Fibroblast of villous mesenchyme (primary cell): ENCODE measurements at regions not wholly inside any gene's neighbourhood (a gene's known extent, or its start where the extent isn't known, plus 50 kb on each side); places are given as distances from the start of the nearest gene placed in this dataset.

ENCODE experiments used
- DNase-seq: peaks from one replicate; pipeline ENCODE4 v3.0.0-alpha.2; 2010; ENCODE audit warnings: low read depth
- H3K4me3 ChIP-seq: 2 replicates; pipeline ENCODE4 v1.5.1; 2011; ENCODE audit warnings: low read depth, mild to moderate bottlenecking, low read length
- CTCF ChIP-seq: IDR thresholded peaks from 2 replicates; pipeline ENCODE4 v1.5.1; 2012; ENCODE audit warnings: low read depth, mild to moderate bottlenecking, low read length; ENCODE audit not compliant: insufficient read depth

GRCh38 chr14:28671425-28671824 lies 95.2 kb upstream of the FOXG1 start:
- no peak for DNase-seq
- no peak for TF ChIP-seq CTCF
- H3K4me3 ChIP-seq: no peak overlapping the region

GRCh38 chr14:28673056-28673455 lies 93.5 kb upstream of the FOXG1 start:
- no peak for DNase-seq
- no peak for TF ChIP-seq CTCF
- no peak overlapping the region for H3K4me3 ChIP-seq

- H3K4me3 ChIP-seq: no peak overlapping the region
- DNase-seq: no peak
- TF ChIP-seq CTCF: no peak
Observed at GRCh38 chr14:28676479-28676878, 90.1 kb upstream of the FOXG1 start.

- H3K4me3 ChIP-seq: no peak overlapping the region
- DNase-seq: no peak
- no peak for TF ChIP-seq CTCF
Observed at GRCh38 chr14:28677381-28677780, 89.2 kb upstream of the FOXG1 start.

GRCh38 chr14:28678887-28679286 lies 87.7 kb upstream of the FOXG1 start:
- no peak overlapping the region for H3K4me3 ChIP-seq
- no peak for TF ChIP-seq CTCF
- no peak for DNase-seq

- DNase-seq: no peak
- H3K4me3 ChIP-seq: no peak overlapping the region
- no peak for TF ChIP-seq CTCF
Observed at GRCh38 chr14:28681681-28682080, 84.9 kb upstream of the FOXG1 start.

- DNase-seq: no peak
- TF ChIP-seq CTCF: no peak
- H3K4me3 ChIP-seq: no peak overlapping the region
Observed at GRCh38 chr14:28690029-28690692, 76.4 kb upstream of the FOXG1 start.
